IMR-90 (cell line): ENCODE measurements at regions not wholly inside any gene's neighbourhood (a gene's known extent, or its start where the extent isn't known, plus 50 kb on each side); places are given as distances from the start of the nearest gene placed in this dataset.
"Not testable (repeated sequence)": the region's sequence is repeated elsewhere in the genome, so short reads cannot be mapped to it uniquely, and the experiment has no call there.

Source experiments
- CTCF ChIP-seq: conservative IDR thresholded peaks from 2 replicates; pipeline ENCODE4 v1.5.1; 2012; ENCODE audit warnings: mild to moderate bottlenecking, low read depth, low read length, improper control_type of control experiment
- MAFK ChIP-seq: IDR thresholded peaks from 2 replicates; pipeline ENCODE4 v1.6.1; 2012; ENCODE audit warnings: low read depth, low read length, improper control_type of control experiment
- MAZ ChIP-seq: IDR thresholded peaks from 2 replicates; pipeline ENCODE4 v1.6.1; 2012; ENCODE audit warnings: low read depth, mild to moderate bottlenecking, low read length, improper control_type of control experiment, moderate library complexity, borderline replicate concordance
- POLR2A ChIP-seq: IDR thresholded peaks from 2 replicates; pipeline ENCODE4 v1.6.1; 2012; ENCODE audit warnings: mild to moderate bottlenecking, low read depth, low read length
- RFX5 ChIP-seq: IDR thresholded peaks from 2 replicates; pipeline ENCODE4 v1.8.0; 2012; ENCODE audit warnings: low read depth, mild to moderate bottlenecking, low read length, moderate library complexity

GRCh38 chr13:87561580-87561979 lies 109.6 kb upstream of the SLITRK5 start:
- TF ChIP-seq CTCF, POLR2A, MAZ, RFX5, MAFK: not testable (repeated sequence)
